GM23338 (cell line): ENCODE measurements at regions not wholly inside any gene's neighbourhood (a gene's known extent, or its start where the extent isn't known, plus 50 kb on each side); places are given as distances from the start of the nearest gene placed in this dataset.

Experiments used
- CREB1 ChIP-seq: fragments of 250-450 bp; sonication (Bioruptor Pico); IDR thresholded peaks from 2 replicates; pipeline ENCODE4 v1.5.0; 2020; ENCODE audit warnings: low read depth, mild to moderate bottlenecking, moderate library complexity
- CTCF ChIP-seq, 2 experiments: fragments of 200-600 bp in 1 of 2; sonication (generic) in 1 of 2; conservative IDR thresholded peaks; 2 replicates each; pipeline versions ENCODE4 v1.5.1 to v1.6.1; 2016 to 2017; ENCODE audit warnings: antibody characterized with exemption in 2 of 2, low read depth in 2 of 2, mild to moderate bottlenecking in 2 of 2, moderate library complexity in 1 of 2
- EZH2 ChIP-seq: fragments of 200-600 bp; sonication (generic); IDR thresholded peaks from one replicate; pipeline ENCODE4 v1.8.0; 2017; ENCODE audit warnings: antibody characterized with exemption, mild to moderate bottlenecking, low read depth; ENCODE audit not compliant: unreplicated experiment
- EZH2phosphoT487 ChIP-seq: fragments of 200-600 bp; sonication (generic); IDR thresholded peaks from one replicate; pipeline ENCODE4 v1.8.1; 2018; ENCODE audit warnings: antibody characterized with exemption; ENCODE audit not compliant: unreplicated experiment
- JUNB ChIP-seq: IDR thresholded peaks from one replicate; pipeline ENCODE4 v1.6.1; 2016; ENCODE audit warnings: antibody characterized with exemption; ENCODE audit not compliant: unreplicated experiment
- NANOG ChIP-seq: IDR thresholded peaks from 2 replicates; pipeline ENCODE4 v1.6.1; 2016; ENCODE audit warnings: antibody characterized with exemption, borderline replicate concordance
- POLR2AphosphoS5 ChIP-seq: IDR thresholded peaks from 2 replicates; pipeline ENCODE4 v1.6.1; 2016; ENCODE audit warnings: antibody characterized with exemption, low read depth
- REST ChIP-seq: IDR thresholded peaks from one replicate; pipeline ENCODE4 v1.6.1; 2018; ENCODE audit warnings: antibody characterized with exemption; ENCODE audit not compliant: unreplicated experiment
- STAT1 ChIP-seq: IDR thresholded peaks from one replicate; pipeline ENCODE4 v1.6.1; 2016; ENCODE audit warnings: antibody characterized with exemption; ENCODE audit not compliant: unreplicated experiment
- ZNF114 ChIP-seq: fragments of 250-450 bp; sonication (Bioruptor Pico); IDR thresholded peaks from 2 replicates; pipeline ENCODE4 v1.5.0; 2020; ENCODE audit warnings: mild to moderate bottlenecking, moderate library complexity
- ZNF331 ChIP-seq: fragments of 250-450 bp; sonication (Bioruptor Pico); IDR thresholded peaks from 2 replicates; pipeline ENCODE4 v1.5.0; 2020; ENCODE audit warnings: low read depth, mild to moderate bottlenecking, moderate library complexity

- TF ChIP-seq REST (no peak), CTCF (conservative IDR thresholded peaks at IDR 0.05; ENCODE audit: low read depth in 2 of 2) (no peak), EZH2 (no peak), POLR2AphosphoS5 (no peak), STAT1 (no peak), CREB1 (no peak), NANOG (no peak), EZH2phosphoT487 (no peak), ZNF114 (no peak), JUNB (no peak), ZNF331 (no peak)
Measured at GRCh38 chr6:60670036-60670435, 1616.0 kb downstream of the KHDRBS2 start.
